Stimulated activated naive CD8-positive, alpha-beta T cell treated with anti-CD3 and anti-CD28 coated beads, Interleukin-15, Interleukin-2, amounts not matched to agents 100 U/mL and 50 U/mL, for 24 hours (primary cell): ENCODE measurements at regions not wholly inside any gene's neighbourhood (a gene's known extent, or its start where the extent isn't known, plus 50 kb on each side); places are given as distances from the start of the nearest gene placed in this dataset.

ENCODE experiments used
- ATAC-seq: fragments of 150-1000 bp; cut with Tn5 transposase; one replicate; pipeline ENCODE4 v1.10.0; 2021
- DNase-seq: peaks from one replicate; pipeline ENCODE4 v3.0.0; 2021

DNA sequence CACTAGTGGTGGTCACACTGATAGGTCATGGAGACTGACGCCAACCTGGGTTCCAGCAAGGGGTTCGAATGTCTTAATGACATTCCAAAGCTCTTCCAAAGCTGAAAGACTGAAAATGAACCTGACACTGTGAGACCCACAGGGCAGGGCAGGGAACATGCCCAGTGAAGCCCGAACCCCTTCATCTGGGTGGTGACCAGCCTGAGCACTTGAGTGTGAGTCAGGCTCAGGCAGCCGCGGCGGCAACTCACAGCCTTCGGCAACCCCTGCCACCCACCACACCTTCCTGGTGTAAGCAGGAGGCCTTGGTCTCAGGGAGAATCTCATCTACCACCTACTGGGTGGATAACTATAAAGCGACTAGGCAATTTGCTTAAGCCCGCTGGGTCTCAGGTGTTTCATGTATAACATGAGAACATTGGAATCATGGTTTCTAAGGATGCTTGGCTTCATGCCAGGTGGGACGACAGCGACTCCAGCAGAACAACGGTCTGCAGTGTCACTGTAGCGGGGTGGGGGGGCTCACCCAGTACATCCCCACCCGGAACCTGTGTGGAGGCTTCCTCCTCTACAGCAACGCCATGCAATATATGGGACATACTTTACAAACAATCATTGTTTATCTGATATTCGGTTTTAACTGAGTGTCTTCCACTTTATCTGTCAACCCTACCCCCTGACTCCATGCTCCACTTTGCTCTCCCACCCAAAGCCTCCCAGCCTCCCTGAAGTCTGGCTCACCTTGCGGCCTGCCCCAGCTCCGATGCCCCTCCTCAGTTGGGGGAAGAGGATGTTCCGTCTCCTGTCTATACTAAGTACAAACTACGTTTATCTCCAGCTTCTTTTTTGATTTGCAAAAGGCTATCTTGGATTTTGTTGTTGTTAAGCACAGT, 125.0 kb upstream of the MEF2A start:
- no peak for ATAC-seq
- peak; percentile 6 for DNase-seq

DNA sequence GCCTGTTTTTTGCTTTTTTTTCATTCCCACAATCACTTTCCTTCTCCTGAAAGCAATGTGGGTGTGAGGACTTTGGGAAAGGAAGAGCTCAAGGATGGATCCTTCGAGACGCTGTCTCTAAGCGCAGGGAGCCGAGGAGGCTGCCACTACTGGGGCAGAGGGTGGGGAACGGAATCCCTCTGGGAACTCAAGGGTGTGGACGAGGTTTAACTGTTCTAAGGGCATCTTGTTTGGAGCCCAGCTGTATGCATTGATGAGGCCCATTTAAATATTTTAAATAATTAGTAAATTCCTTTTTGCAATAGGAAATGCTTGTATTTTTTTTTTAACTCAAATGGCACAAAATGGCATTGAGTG, 124.4 kb upstream of the MEF2A start:
- ATAC-seq (no peak), DNase-seq (no peak)

DNA sequence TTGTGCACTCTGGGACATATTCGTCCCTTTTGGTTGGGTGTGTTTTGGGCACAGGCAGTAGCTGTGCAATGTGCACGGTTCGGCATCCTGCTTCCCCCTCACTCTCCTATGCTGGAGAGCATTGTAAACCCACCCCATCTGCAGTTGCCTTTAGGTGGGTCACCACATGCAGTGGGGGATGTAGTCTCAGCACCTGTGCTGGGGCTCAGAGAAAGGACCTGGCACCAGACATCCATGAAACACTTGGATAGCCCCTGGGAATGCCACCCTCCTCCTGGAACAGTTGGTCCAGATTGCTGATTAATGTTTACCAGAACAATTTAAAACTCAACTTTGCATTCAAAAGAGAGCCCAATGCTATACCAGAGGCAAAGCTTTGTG, 123.9 kb upstream of the MEF2A start:
- DNase-seq: no peak
- ATAC-seq: no peak

DNA sequence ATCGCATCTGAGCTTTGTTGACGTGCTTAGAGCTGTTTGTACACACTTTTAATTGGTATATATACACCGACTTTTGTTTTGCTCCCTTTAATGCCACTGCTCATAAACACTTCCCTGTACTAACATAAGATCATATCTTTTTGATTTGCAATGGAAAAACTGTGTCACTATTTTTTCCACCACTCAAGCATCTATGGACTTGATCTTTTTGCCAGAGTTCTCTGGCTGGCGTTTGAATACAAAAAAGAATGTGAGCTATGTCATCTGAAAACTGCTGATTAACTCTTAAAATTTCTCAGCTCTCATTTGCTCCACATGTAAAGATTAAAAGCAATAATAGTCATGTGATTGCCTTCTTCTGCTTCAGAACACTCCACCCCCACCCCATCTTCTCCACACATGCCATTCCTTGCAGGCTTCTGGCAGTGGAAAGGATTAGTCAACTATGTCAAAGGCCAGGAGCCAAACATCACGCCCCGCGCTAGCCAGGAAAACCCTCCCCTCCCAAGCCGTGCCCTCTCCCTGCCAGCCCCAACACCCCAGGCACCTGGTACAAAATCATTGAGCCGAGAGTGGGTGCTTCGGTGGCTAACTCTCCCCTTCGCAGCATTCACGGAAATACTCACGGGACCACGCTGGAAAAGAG, 123.4 kb upstream of the MEF2A start:
- DNase-seq: peak; percentile 31
- peak; percentile 27 for ATAC-seq

DNA sequence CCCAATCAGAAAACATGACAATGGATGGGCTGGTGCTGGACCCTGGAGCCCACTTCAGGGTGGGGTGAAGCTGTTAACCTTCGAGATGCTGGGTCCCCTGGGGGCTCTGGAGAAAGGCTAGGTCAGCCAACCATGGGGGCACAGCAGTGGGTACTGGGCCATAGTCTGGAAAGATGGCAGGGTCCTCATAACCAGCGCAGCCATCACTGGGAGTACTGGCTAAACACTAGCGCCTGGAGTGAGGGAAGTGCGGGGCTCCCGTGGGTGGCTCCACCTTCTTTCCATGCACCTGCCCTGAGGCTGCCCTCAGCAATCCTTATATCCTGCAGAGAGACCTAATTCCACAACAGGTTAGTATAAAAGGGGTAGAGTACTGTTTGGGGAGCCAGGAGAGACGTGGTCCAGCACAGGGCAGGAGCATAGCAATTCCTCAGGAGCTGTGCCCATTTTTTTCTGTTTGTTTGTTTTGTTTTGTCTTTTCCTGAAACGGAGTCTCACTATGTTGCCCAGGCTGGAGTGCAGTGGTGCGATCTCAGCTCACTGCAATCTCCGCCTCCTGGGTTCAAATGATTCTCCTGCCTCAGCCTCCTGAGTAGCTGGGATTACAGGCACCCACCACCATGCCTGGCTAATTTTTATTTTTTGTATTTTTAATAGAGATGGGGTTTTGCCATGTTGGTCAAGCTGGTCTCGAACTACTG, 122.6 kb upstream of the MEF2A start:
- ATAC-seq: no peak
- DNase-seq: no peak

DNA sequence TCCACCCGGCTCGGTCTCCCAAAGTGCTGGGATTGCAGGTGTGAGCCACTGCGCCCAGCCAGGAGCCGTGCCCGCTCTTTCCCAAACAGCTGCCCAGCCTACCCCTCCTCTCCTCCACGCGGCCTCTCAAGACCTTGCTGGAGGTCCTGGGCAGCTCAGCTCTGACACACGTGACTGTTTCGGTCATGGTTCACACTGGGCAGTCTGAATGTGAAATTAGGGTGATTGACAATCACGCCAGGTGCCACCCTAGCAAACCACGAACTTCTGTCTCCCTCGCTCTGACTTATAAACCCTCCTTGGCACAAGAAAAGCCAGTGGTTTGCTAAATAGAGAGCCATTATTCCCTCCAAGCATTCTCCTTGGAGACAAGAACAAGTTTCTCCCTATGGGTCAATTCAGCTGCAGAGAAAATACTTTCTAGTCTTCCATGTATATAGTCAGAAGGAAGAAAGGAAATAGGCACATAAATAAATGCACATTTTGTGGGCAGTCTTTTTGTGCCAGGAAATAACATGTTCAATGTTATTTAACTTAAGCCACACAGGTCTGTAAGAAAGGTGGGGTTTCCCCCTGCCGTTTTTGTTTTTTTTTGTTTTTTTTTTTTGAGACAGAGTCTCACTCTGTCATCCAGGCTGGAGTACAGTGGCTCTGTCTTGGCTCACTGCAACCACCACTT, 121.9 kb upstream of the MEF2A start:
- DNase-seq: no peak
- ATAC-seq: no peak

DNA sequence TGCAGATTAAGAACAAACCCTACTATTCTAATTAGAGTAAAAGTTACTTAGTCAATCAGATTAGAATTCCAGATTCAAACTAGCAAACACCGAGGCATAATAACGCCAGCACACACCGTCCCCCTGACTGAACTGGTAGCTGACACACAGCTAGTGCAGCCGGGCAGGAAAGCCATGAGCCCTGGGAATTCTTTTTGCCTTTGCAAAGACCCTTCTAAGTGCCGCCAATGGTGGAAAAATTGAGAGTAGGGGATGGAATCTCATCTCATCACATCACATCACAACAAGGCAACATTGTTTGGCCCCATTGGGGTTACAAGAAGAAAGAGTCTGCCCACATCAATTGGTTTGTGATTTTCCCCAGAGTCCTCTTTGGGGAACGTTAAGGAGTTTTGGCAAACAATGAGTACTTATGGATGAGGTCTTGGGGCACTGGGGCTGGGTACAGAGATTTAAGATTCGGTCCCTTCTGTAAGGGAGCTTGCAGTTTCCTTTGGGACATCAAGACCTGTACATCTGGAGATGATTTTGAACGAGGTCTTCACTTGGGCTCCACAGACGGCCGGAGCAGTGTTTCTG, 120.4 kb upstream of the MEF2A start:
- DNase-seq: no peak
- no peak for ATAC-seq

DNA sequence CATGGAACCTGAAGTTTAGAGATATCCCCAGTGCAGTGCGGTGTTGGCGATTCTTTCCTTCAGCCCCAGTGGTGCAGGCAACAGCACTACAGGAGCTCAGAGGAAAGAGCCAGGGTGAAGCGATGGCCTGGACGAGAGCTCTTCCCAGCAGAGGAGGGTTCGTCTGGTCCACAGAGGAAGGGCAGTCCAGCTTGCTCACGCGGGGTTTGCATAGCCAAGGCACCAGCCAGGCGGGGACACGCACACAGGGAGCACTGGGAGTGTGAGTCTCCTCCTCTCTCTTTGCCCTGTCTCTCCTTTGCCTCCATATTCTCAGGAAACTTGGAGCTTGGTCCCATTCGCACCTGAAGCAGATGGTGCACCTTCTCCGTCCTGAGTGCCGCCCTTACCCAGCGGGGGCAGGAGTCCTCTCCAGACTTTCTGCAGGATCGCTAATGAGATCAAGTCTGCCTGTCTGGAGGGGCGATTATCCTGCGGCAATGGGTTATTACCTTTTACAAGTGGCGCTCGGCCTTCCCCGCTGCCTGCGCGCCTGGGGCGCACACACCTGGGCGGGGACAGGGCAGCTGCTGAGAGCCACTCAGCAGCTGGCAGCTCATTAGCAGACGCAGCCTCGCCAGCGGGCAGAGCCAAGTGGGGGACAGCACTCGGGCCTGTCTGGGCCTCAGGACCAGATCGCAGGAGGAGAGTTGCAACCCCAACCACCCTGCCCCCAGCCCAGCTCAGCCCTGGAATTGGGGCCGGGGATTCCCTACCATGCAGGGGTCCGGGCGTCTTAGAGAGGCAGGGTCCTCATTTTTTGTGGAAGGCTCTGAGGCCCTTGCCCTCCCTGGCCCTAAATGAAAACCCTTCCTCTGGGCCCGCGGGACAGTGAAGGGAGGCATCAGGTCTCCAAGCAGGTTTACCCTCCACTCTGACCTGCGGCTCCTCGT, 119.0 kb upstream of the MEF2A start:
- DNase-seq: no peak
- ATAC-seq: no peak

DNA sequence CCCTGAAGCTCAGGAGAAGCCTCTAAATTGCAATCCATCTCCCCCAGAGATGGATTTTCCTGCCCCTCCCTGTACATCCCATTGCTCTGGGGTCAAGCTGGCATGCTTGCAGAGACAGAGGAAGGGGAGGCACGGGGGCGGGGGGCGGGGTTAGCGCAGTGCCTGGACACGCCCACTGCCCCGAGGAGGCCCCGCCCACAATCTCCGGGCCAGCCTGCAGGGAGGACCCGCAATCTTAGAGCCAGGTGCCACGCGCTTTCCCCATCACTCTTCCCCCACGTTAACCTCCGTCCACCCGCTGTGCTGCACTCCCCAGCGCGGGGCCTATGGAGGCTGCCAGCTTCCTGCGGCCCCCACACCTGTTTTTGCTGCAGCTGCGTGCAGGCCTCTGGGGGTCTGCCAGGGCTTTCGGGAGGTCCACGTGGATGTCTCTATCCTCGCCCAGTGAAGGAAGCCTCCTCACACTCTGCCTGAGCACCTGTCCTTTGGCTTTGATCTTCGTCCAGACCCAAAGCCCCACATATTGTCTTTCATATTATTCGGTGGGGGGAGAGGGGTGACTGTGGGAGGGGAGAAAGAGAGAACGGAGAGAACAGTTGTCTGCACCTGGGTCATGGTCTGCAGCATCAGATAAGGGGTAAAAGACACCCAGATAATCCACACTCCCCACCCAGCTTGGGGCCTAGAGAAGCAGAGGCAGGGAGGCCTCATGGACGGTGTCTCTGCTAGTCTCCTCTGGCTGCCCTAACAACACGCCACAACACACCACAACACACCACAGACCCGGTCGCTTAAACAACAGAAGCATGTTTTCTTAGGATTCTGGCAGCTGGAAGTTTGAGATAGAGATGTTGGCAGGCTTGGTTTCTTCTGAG, 118.0 kb upstream of the MEF2A start:
- DNase-seq (peak; percentile 48), ATAC-seq (no peak)

DNA sequence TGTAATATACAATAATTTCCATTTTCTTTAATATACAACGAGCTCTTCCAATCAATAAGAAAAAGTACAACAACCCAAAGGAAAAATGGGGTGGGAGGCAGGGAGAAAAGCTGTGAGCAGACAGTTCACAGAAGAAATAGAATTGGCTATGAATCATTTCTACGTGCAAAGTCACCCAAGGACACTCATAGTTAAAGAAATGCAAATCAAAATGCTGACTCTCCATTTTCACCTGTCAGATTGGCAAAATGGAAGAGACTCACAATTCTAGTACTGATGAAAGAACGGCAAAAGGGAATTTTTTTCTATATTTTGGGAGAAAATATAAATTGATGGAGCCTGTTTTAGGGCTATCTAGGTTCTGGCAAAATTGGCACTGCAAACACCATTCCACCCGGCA, 116.3 kb upstream of the MEF2A start:
- DNase-seq: no peak
- no peak for ATAC-seq

DNA sequence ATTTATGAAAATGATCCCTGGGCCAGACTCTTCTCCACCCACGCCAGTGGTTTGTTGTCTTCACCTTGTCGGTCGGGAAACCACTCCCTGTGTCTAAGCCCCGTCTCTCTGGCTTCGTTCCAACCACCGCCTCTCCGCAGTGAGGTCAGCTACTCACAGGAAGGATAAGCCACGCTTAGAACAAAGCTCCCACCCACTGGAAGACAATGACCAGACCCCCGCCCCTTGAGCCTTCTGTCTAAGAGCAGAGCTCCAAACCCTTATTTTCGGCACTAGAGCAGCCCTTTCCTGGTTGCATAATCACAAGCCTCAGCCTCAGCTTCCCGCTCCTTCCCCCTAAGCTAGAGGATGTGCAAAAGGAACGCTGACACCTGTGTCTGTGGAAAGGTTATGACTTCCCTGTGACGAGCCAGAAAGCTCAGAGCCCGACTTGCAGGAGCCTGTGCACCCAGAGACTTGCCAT, 114.9 kb upstream of the MEF2A start:
- DNase-seq (peak; percentile 85), ATAC-seq (peak; percentile 73)

DNA sequence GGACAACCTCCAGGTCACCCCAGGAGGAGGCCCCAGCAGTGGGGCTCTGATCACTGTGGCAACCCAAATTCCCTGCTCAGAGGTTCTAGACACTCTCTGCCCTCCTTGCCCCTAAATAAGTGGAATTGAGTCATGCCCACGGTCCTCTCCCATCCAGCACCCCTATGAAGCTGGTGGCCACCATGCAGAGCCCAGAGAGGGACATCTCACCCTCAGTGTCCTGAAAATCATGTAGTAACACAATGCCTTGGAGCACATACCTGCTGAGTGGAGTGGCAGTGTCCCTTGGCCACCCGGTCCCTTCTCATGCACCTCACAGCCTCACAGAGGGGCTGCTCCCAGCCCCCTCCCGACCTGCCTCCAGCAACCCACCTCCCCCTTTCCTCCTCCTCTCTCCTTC, 114.3 kb upstream of the MEF2A start:
- no peak for ATAC-seq
- DNase-seq: no peak

DNA sequence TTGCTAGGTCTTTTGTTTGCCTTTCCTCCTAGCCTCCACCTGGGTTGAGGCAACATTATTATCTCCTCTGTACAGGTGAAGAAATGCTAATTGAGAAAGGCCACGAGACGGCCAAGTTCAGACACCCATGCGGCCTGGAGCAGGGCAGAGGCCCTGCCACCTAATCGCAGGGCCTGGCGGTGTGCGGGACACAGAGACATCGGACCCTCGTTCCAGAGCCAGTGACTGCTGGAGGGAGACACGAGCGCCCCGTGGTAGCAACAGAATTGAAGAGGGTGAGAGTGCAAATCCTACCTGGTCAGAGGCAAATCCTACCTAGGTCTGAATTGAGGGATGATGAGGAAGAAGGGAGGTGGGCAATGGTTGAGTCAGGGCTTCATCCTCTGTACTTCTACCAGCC, 113.8 kb upstream of the MEF2A start:
- ATAC-seq (no peak), DNase-seq (no peak)

DNA sequence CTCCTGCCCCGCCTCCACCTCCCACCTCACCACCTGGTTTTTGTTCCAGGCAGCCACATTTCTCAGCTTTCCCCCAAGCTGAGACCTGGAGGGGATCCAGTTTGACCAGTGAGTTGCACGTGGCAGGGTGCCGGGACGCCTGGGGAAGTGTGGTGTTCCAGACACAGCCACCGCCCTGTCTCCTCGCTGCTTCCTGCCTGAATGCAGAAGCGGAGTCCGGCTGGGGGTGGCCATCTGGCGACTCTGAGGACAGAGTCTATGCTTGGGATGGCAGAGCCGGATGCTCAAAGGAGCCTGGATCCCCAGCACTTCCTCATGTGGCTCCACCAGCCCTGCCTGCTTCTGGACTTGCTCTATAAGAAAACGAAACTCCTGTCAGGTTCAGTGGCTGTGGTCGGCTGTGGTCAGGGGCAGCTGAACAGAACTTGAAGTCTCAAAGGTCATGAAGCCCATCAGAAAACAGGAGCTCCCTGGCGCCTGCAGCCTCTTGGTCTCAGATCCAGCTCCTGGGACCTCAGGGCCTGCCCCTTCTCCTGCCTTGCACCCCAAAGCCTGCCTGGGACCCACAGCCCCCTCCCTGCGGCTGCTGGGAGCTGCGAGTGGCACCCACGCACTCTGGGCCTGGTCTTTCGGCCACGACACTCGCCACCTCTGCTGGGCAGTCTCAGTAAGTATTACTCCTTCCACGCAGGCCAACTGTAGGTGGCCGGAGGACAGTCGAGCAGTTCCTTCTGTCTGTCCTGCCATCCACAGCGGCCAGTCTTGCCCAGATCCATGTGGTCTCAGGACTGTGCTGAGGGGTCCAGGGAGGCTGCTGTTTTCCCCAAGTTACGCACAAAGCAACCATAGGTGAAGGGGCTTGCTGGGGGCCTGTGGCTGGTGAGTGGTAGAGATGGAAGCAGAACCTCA, 112.8 kb upstream of the MEF2A start:
- DNase-seq (no peak), ATAC-seq (peak; percentile 26)

DNA sequence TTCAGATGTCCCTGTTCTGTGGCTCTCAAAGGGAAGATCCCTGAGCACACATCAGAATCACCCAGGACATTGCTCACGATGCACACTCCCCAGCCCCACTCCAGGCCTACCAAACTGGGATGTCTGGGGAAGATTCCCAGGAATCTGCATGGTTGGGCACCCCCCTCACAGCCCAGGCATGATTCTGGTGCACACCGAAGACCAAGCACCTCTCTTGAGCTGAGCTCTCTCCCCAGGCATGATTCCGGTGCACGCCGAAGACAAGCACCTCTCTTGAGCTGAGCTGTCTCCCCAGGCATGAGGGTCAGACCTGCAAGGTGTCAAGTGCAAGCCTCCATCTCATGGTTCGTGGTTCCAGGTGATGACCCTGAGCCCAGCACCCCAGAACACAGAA, 112.2 kb upstream of the MEF2A start:
- no peak for DNase-seq
- no peak for ATAC-seq

DNA sequence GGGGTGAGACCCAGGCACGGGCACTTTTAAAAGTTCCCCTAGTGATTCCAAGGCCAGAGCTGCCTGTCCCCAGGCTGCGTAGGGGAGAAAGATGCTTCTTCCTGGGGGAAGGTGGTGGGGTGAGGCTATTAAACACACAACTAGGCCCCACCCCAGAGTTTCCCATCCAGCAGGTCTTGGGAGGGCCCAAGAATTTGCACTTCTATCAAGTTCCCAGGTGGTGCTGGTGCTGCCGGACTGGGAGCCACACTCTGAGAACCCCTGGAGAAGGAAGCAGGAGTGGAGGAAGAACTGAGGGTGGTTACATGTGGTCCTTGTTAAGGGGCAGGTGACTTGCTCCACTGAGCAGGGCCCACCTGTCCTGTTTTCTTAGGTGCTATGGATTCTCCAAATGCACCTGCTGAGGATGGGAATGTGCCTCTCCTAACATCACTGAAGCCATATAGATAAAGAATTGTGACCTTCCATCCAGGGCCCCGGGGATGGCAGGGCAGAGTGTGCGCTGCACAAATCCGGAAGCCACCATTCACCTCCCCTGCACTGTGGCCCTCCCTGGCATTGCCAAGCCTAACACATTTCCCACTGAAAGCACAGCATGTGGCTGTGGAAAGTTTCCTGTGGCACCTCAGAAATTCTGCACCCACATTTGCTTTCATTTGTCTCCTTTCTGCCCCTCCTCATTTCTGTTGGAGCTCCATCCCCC, 111.5 kb upstream of the MEF2A start:
- DNase-seq: no peak
- no peak for ATAC-seq

DNA sequence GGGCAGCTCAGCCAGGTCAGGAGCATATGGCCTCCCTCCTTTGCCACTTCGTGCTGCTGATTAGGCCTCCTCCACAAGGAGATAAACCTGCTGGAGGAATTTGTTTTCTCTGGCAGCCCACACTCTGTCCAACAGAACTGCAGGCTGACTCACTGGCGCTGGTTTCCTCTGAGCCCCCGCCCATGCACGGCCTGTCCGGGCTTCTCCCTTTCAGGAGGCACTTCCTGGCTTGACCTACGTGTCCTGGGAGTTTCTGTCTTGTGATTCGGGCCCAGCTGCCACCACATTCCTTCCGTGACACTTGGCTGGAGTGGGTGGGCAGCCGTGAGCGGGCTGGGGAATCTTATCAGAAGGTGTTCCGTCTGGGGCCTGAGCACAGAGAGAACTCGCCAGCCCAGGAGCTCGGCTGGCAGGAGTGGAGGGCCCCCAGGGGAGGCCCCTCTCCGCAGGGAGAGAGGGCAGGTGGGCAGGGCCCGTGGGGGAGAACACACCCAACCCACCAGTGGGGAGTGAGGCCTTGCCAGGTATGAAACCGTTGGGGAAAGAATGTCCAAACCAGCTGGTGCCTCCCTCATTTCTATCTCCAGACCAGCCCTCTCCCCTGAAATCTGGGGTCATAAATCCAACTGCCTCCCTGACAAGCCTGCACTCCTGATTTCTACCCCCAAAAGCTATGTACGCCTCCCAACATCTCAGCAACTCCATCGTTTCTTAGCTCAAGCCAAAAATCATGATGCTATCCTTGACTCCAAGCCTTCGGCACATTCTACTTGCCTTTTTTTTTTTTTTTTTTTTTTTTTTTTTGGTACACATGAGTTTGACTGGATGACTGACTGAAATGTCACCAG, 110.6 kb upstream of the MEF2A start:
- no peak for ATAC-seq
- no peak for DNase-seq

DNA sequence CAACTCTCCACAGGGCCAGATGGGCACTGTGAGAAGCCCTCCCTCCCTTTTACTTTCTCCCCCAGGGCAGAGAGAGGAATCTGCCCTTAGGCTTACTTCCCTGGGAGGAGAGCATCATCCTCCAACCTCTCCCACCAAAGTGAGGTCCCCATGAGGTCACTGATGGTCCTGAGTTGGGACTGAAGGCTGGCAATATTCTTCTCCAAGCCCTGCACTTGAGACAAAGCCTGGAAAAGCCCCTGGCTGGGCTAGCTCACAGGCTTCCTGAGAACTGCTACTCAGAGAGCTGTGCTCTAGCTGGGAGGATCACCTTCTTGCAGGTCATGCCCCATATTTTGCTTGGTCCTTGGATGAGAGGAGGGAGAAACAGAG, 110.0 kb upstream of the MEF2A start:
- DNase-seq (no peak), ATAC-seq (no peak)
